Progenitor cell of endocrine pancreas (in vitro differentiated cells): ENCODE measurements at regions not wholly inside any gene's neighbourhood (a gene's known extent, or its start where the extent isn't known, plus 50 kb on each side); places are given as distances from the start of the nearest gene placed in this dataset.

ENCODE experiments used
- DNase-seq: peaks from one replicate; pipeline ENCODE4 v3.0.0; 2021; ENCODE audit warnings: low spot score; ENCODE audit not compliant: unreplicated experiment
- H3K27ac Mint-ChIP-seq: 2 replicates; pipeline ENCODE4 v1.8.0; 2021; ENCODE audit warnings: mild to moderate bottlenecking, moderate library complexity, mixed read lengths
- H3K27me3 Mint-ChIP-seq: 2 replicates; pipeline ENCODE4 v1.8.0; 2021; ENCODE audit warnings: mixed read lengths
- H3K36me3 Mint-ChIP-seq: 2 replicates; pipeline ENCODE4 v1.8.0; 2022; ENCODE audit warnings: mixed read lengths; ENCODE audit not compliant: insufficient read depth
- H3K4me1 Mint-ChIP-seq: 2 replicates; pipeline ENCODE4 v1.8.0; 2021; ENCODE audit warnings: low read depth, mixed read lengths
- H3K4me3 Mint-ChIP-seq: 2 replicates; pipeline ENCODE4 v1.8.0; 2021; ENCODE audit warnings: low read depth, mild to moderate bottlenecking, moderate library complexity, mixed read lengths
- H3K9me3 Mint-ChIP-seq: 2 replicates; pipeline ENCODE4 v1.8.0; 2021; ENCODE audit warnings: low read depth, mixed read lengths
- CTCF ChIP-seq: fragments of 200-600 bp; sonication (generic); IDR thresholded peaks from one replicate; pipeline ENCODE4 v1.5.0; 2021; ENCODE audit warnings: antibody characterized with exemption, mild to moderate bottlenecking; ENCODE audit not compliant: unreplicated experiment

GRCh38 chrX:95996294-95996693 is 688.3 kb upstream of the DIAPH2 start:
- Mint-ChIP-seq H3K27me3 (no peaks in the 10 kb centered on the region), H3K27ac (no peak overlapping the region), H3K4me1 (no peaks in the 10 kb centered on the region), H3K4me3 (no peak overlapping the region), H3K36me3 (no peaks in the 10 kb centered on the region), H3K9me3 (no peaks in the 10 kb centered on the region)
- no peak for DNase-seq
- TF ChIP-seq CTCF, result no peak

GRCh38 chrX:96002431-96002830 is 682.2 kb upstream of the DIAPH2 start:
- Mint-ChIP-seq H3K9me3 (no peaks in the 10 kb centered on the region), H3K4me3 (no peak overlapping the region), H3K27ac (no peak overlapping the region), H3K27me3 (no peaks in the 10 kb centered on the region), H3K36me3 (no peaks in the 10 kb centered on the region), H3K4me1 (no peaks in the 10 kb centered on the region)
- no peak for TF ChIP-seq CTCF
- no peak for DNase-seq

GRCh38 chrX:96004386-96004785 is 680.3 kb upstream of the DIAPH2 start:
- H3K27me3 Mint-ChIP-seq, result no peaks in the 10 kb centered on the region
- H3K27ac Mint-ChIP-seq, result no peak overlapping the region
- no peaks in the 10 kb centered on the region for H3K9me3 Mint-ChIP-seq
- DNase-seq, result no peak
- no peaks in the 10 kb centered on the region for H3K36me3 Mint-ChIP-seq
- no peak for TF ChIP-seq CTCF
- H3K4me3 Mint-ChIP-seq, result no peak overlapping the region
- H3K4me1 Mint-ChIP-seq, result no peaks in the 10 kb centered on the region

DNA sequence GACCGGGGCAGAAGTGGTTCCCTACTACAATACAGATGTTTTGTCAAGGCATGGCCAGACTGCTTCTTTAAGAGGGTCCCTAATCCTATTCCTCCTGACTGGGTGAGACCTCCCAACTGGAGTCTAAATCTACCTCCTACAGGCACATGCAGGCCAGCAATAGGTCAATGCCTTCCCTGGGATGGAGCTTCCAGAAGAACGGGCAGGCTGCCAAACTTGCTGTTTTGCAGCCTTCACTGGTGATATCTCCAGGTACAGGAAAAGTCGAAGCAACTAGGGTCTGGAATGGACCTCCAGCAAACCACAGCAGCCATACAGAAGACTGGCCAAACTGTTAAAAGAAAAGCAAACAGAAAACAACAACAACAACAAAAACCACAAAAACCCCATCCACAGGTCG is 678.4 kb upstream of the DIAPH2 start:
- Mint-ChIP-seq H3K27ac (no peak overlapping the region), H3K36me3 (no peaks in the 10 kb centered on the region), H3K4me1 (no peaks in the 10 kb centered on the region), H3K4me3 (no peak overlapping the region), H3K27me3 (no peaks in the 10 kb centered on the region), H3K9me3 (peaks cover 11% of the 10 kb centered on the region)
- no peak for TF ChIP-seq CTCF
- DNase-seq, result no peak

DNA sequence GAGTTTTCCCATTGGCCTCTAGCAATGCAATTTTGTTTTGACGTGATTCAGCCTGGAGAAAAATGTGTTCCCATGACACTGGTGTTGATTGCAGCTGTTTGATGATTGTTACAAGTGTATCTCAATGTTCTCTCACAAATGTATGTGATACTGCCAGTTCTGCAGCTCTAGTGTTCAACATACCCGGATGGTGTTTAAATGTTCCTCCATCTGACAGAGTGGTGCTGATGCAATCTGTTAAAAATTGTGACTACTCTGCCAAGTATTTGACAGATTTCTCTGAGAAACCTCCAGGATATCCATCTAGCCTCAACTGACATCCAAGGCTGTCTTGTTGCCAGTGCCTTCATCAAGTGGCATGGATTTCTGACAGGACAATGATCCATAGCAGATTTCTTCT is 657.2 kb upstream of the DIAPH2 start:
- no peak for TF ChIP-seq CTCF
- no peak for DNase-seq
- Mint-ChIP-seq H3K27me3 (no peaks in the 10 kb centered on the region), H3K27ac (no peak overlapping the region), H3K4me3 (no peak overlapping the region), H3K9me3 (peaks cover 4% of the 10 kb centered on the region), H3K36me3 (no peaks in the 10 kb centered on the region), H3K4me1 (no peaks in the 10 kb centered on the region)
